Transverse colon (tissue), 4 donors: ENCODE measurements at regions not wholly inside any gene's neighbourhood (a gene's known extent, or its start where the extent isn't known, plus 50 kb on each side); places are given as distances from the start of the nearest gene placed in this dataset.

Source experiments
- DNase-seq: peaks from one replicate; pipeline ENCODE4 v3.0.0-alpha.2; 2019
- H3K27ac ChIP-seq, 4 donors: fragments of 200-600 bp; sonication (generic); 2 replicates each; pipeline ENCODE4 v1.5.1; 2016 to 2018; ENCODE audit warnings: inconsistent platforms in 4 of 4
- H3K27me3 ChIP-seq: fragments of 200-600 bp; sonication (generic); 2 replicates; pipeline ENCODE4 v1.5.1; 2017; ENCODE audit warnings: inconsistent platforms
- H3K36me3 ChIP-seq, 4 donors: fragments of 200-600 bp; sonication (generic); 2 replicates each; pipeline ENCODE4 v1.5.1; 2017 to 2019; ENCODE audit warnings: inconsistent platforms in 4 of 4
- H3K4me1 ChIP-seq, 4 donors: fragments of 200-600 bp; sonication (generic); 2 replicates each; pipeline ENCODE4 v1.5.1; 2017 to 2020; ENCODE audit warnings: inconsistent platforms in 4 of 4
- H3K4me3 ChIP-seq, 4 donors: fragments of 200-600 bp; sonication (generic); 1 replicate in 1 of 4; 2 replicates in 3 of 4; pipeline versions ENCODE4 v1.5.1 to v1.6.1; 2017 to 2019; ENCODE audit warnings: inconsistent platforms in 4 of 4
- H3K9me3 ChIP-seq, 2 donors: fragments of 200-600 bp; sonication (generic); 2 replicates each; pipeline ENCODE4 v1.5.1; 2017 to 2019; ENCODE audit warnings: inconsistent platforms in 2 of 2
- CTCF ChIP-seq, 5 experiments: fragments of 200-600 bp in 3 of 5; fragments of 450-650 bp in 2 of 5; sonication (generic) in 3 of 5; IDR thresholded peaks; 1 replicate in 2 of 5; 2 replicates in 3 of 5; pipeline ENCODE4 v1.5.1; 2016 to 2017; ENCODE audit warnings: antibody characterized with exemption in 5 of 5, inconsistent platforms in 3 of 5, mild to moderate bottlenecking in 2 of 5, moderate library complexity in 1 of 5
- EP300 ChIP-seq: sonication (generic); formaldehyde crosslinking; IDR thresholded peaks from one replicate; pipeline ENCODE4 v1.6.1; 2017; ENCODE audit warnings: antibody characterized with exemption, low read depth
- POLR2A ChIP-seq: fragments of 450-650 bp; IDR thresholded peaks from one replicate; pipeline ENCODE4 v1.6.1; 2016; ENCODE audit warnings: antibody characterized with exemption, mild to moderate bottlenecking, moderate library complexity
- POLR2AphosphoS5 ChIP-seq, 3 donors: sonication (generic); formaldehyde crosslinking; IDR thresholded peaks; one replicate each; pipeline ENCODE4 v1.6.1; 2016; ENCODE audit warnings: antibody characterized with exemption in 3 of 3
- WGBS, 2 donors: methylation state at CpG; one replicate each; pipeline ENCODE4 v1.1.5; 2018; ENCODE audit warnings: low coverage in 1 of 2; 5-methylcytosine and 5-hydroxymethylcytosine counted together
- in situ Hi-C, 4 donors: fragments of 200-750 bp; cut with MboI; loops; one replicate each; pipeline versions ENCODE4 v1.15.0 to v1.15.1; 2017; ENCODE audit warnings: low sequenced_read_pairs in 3 of 4, low pct_ligation_motif_present in 1 of 4, low pct_unique_long_range_greater_than_20kb in 1 of 4
- intact Hi-C: fragments of 100-400 bp; cut with DNase I; formaldehyde crosslinking; loops from one replicate; pipeline ENCODE4 v1.15.1; 2023; ENCODE audit warnings: low total_unique reads

- DNase-seq, result no peak
- Histone ChIP-seq H3K27ac (no peak overlapping the region), H3K4me1 (no peaks in the 10 kb centered on the region), H3K4me3 (no peak overlapping the region), H3K9me3 (no peaks in the 10 kb centered on the region), H3K27me3 (no peaks in the 10 kb centered on the region), H3K36me3 (no peaks in the 10 kb centered on the region)
- TF ChIP-seq POLR2AphosphoS5 (IDR thresholded peaks at IDR 0.05) (no peak), CTCF (IDR thresholded peaks at IDR 0.05) (no peak), EP300 (no peak), POLR2A (no peak)
- in situ Hi-C loops (no loop called here), intact Hi-C loops (no loop called here)
- 40 to 57% methylated on average over 3 of the region's 3 CpGs for WGBS, 2 donors
These were observed 246.6 kb upstream of the LRRC3B start for GRCh38 chr3:26375843-26376530.

GRCh38 chr3:26381411-26381810 is 241.2 kb upstream of the LRRC3B start:
- Histone ChIP-seq H3K27ac (no peak overlapping the region), H3K27me3 (no peaks in the 10 kb centered on the region), H3K4me3 (no peak overlapping the region), H3K36me3 (no peaks in the 10 kb centered on the region), H3K4me1 (no peaks in the 10 kb centered on the region), H3K9me3 (no peaks in the 10 kb centered on the region)
- 15 to 33% methylated on average over 1 of the region's 1 CpG for WGBS, 2 donors
- DNase-seq, result no peak
- in situ Hi-C loops, result no loop called here
- no peak for TF ChIP-seq EP300
- TF ChIP-seq POLR2AphosphoS5 (IDR thresholded peaks at IDR 0.05), result no peak
- TF ChIP-seq CTCF (IDR thresholded peaks at IDR 0.05), result no peak
- no peak for TF ChIP-seq POLR2A
- intact Hi-C loops, result no loop called here

GRCh38 chr3:26406636-26407035 is 215.9 kb upstream of the LRRC3B start:
- in situ Hi-C loops (no loop called here), intact Hi-C loops (no loop called here)
- no peaks in the 10 kb centered on the region for H3K9me3 ChIP-seq
- TF ChIP-seq POLR2A (no peak), CTCF (IDR thresholded peaks at IDR 0.05) (no peak), EP300 (no peak), POLR2AphosphoS5 (IDR thresholded peaks at IDR 0.05) (no peak)
- no peak overlapping the region for H3K27ac ChIP-seq
- H3K4me3 ChIP-seq, result no peak overlapping the region
- 75% methylated on average over 2 of the region's 2 CpGs; no CpG with 5 or more reads in 1 of the 2 donors for WGBS, 2 donors
- no peaks in the 10 kb centered on the region for H3K36me3 ChIP-seq
- DNase-seq, result no peak
- H3K27me3 ChIP-seq, result no peaks in the 10 kb centered on the region
- H3K4me1 ChIP-seq, result no peaks in the 10 kb centered on the region

- no peak overlapping the region for H3K4me3 ChIP-seq
- no peaks in the 10 kb centered on the region for H3K36me3 ChIP-seq
- TF ChIP-seq EP300, result no peak
- TF ChIP-seq POLR2AphosphoS5 (IDR thresholded peaks at IDR 0.05), result no peak
- no peak for TF ChIP-seq POLR2A
- TF ChIP-seq CTCF (IDR thresholded peaks at IDR 0.05), result no peak
- no peaks in the 10 kb centered on the region for H3K4me1 ChIP-seq
- no peaks in the 10 kb centered on the region for H3K9me3 ChIP-seq
- no peak overlapping the region for H3K27ac ChIP-seq
- no peak for DNase-seq
- H3K27me3 ChIP-seq, result no peaks in the 10 kb centered on the region
- intact Hi-C loops (no loop called here), in situ Hi-C loops (no loop called here)
These were observed 204.0 kb upstream of the LRRC3B start for GRCh38 chr3:26418553-26418952.
